ES-I3 (cell line): ENCODE measurements at regions not wholly inside any gene's neighbourhood (a gene's known extent, or its start where the extent isn't known, plus 50 kb on each side); places are given as distances from the start of the nearest gene placed in this dataset.

Source experiments
- H3K36me3 ChIP-seq: 2 replicates; pipeline ENCODE4 v1.6.1; 2013; ENCODE audit warnings: mild to moderate bottlenecking, low read length, control low read depth, moderate library complexity; ENCODE audit not compliant: insufficient read depth
- H3K4me1 ChIP-seq: 2 replicates; pipeline ENCODE4 v1.6.1; 2013; ENCODE audit warnings: mild to moderate bottlenecking, control low read depth, low read length; ENCODE audit not compliant: insufficient read depth
- H3K9ac ChIP-seq: 2 replicates; pipeline ENCODE4 v1.6.1; 2013; ENCODE audit warnings: low read depth, mild to moderate bottlenecking, low read length, moderate library complexity
- H3K9me3 ChIP-seq: 2 replicates; pipeline ENCODE4 v1.6.1; 2013; ENCODE audit warnings: mild to moderate bottlenecking, low read length, moderate library complexity; ENCODE audit not compliant: control insufficient read depth, insufficient read depth

DNA sequence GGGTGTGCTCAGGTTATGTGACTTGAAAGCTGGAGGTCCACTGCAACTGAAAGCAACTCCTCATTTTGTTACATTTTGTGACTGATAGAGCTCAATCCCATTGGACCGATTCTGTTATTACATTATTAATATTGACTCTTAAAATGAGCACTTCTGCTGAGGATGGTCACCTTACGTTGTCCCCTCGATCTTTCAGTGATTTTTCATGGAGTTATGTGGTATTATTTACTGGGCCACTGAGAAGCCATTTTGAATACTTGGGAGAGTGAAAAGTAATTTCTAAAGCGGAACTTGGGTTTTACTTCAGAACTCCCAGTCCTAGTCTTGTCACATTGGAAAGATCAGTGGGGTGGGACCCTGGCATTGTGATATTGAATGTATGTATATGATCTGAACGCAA lies 96.3 kb upstream of the FAM180A start:
- Histone ChIP-seq H3K4me1 (no peaks in the 10 kb centered on the region), H3K9ac (no peak overlapping the region)

DNA sequence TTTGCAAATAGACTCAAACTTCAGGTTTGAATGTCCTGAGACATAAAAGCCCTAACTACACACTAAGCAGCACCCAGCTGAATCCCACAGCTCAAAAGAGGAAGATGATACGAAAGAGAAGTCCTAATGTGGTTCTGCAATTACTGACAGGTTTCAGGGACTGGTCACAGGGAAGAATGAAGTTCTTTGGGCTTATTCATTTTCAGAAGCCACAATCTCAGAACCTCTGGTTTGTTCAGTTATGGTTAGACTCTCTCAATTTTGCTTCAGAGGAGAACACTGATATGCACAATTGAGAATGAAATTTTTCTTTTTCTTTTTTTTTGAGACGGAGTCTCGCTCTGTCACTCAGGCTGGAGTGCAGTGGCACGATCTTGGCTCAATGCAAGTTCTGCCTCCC lies 94.6 kb upstream of the FAM180A start:
- Histone ChIP-seq H3K36me3 (no peaks in the 10 kb centered on the region), H3K4me1 (no peaks in the 10 kb centered on the region), H3K9me3 (no peaks in the 10 kb centered on the region), H3K9ac (no peak overlapping the region)

More for the DNA sequence above, 96.3 kb upstream of the FAM180A start:
- no peaks in the 10 kb centered on the region for H3K36me3 ChIP-seq
- no peaks in the 10 kb centered on the region for H3K9me3 ChIP-seq

DNA sequence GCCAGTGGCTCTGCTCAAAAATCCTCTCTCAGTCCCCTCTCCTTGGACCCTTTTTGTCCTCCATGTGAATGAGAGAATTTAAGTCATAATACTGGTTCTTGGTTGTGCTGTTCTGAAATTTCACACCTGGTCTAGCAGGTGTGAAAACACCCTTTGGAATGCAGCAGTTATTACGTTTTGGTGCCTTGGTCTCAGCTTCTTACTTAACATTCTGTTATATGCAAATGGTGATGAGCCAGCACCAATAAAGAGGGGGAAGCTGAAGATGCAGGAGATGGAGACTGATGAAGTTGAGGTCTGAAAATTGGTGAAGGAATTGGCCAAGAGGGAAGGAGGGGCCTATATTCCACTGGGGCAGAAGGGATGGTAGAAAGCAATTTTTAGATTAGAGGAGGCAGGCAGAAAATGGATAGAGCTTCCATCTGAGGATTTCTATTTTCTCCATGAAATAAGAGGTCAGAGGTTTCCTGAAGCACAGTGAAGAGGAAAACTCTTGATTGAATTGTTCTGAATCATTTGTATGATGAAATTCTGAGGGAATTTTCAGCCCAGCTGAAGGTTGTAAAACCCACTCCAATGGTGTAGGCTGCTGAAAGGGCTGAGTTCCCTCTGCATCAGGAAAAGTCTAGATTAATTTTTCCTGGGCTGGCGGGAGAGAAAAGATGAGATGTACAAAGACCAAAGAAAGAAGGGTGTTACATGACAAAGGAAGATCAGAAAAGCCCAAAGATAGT lies 94.0 kb upstream of the FAM180A start:
- no peaks in the 10 kb centered on the region for H3K4me1 ChIP-seq
- no peaks in the 10 kb centered on the region for H3K9me3 ChIP-seq
- no peak overlapping the region for H3K9ac ChIP-seq
- H3K36me3 ChIP-seq: no peaks in the 10 kb centered on the region

DNA sequence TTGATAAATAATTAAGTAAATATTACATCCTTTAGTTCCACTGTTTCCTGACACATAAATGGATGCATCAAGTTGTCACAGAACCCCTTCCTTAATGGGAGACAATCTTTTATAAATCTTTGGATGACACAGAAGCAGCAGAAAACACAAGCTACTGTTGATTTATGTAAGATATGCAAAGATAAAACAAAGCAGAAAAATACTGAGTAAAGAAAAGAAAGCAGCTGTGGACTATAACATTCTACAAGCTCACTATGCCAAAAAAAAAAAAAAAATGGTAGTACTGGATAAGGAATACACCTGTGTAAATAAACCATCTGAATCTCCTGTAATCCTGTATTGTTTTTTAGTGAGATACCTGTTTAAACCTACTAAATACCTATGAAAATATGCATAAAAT lies 92.0 kb upstream of the FAM180A start:
- H3K4me1 ChIP-seq: no peaks in the 10 kb centered on the region
- H3K36me3 ChIP-seq: no peaks in the 10 kb centered on the region
- no peak overlapping the region for H3K9ac ChIP-seq
- no peaks in the 10 kb centered on the region; the same call in 1 of the 2 replicates for H3K9me3 ChIP-seq

DNA sequence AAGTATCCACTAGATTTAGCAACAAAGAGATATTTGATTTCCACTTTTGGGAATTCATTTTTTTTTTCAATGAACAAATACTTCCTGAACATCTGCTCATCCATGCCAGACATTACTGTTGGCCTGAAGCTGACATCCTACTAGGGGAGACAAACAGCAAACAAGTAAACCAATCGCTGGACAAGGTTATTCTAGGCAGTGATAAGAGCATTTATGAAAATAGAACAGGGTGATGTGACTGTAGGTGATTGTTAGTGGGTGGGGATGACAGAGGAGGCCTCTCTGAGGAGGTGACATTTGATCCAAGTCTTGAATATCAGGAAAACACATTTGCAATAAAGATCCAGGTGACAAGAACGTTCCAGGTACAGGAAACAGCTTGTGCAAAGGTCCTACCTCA lies 89.1 kb upstream of the FAM180A start:
- no peaks in the 10 kb centered on the region; the same call in 1 of the 2 replicates for H3K9me3 ChIP-seq
- H3K9ac ChIP-seq: no peak overlapping the region
- no peaks in the 10 kb centered on the region for H3K36me3 ChIP-seq
- H3K4me1 ChIP-seq: peaks cover 3% of the 10 kb centered on the region; the same call in 1 of the 2 replicates

DNA sequence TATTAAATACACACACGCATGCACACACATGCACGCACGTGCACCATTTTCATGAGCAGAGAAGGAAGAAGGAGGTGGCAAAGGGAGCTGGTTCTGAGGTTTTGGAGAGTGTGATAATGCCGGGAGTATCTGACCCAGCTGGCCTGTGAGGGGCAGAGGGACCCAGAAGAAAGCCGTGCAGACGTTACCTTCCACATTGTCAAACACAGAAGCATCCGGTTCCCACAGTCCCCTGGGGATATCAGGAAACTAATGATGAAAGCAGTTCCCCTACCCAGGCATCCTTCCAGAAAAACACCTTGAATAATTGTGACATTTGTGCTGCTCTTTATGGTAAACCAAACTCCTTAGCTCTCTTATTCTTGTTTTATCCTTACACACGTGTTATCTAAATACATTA lies 85.7 kb upstream of the FAM180A start:
- peaks cover 3% of the 10 kb centered on the region; the same call in 1 of the 2 replicates for H3K4me1 ChIP-seq
- no peaks in the 10 kb centered on the region; the same call in 1 of the 2 replicates for H3K9me3 ChIP-seq
- no peak overlapping the region for H3K9ac ChIP-seq
- no peaks in the 10 kb centered on the region for H3K36me3 ChIP-seq

DNA sequence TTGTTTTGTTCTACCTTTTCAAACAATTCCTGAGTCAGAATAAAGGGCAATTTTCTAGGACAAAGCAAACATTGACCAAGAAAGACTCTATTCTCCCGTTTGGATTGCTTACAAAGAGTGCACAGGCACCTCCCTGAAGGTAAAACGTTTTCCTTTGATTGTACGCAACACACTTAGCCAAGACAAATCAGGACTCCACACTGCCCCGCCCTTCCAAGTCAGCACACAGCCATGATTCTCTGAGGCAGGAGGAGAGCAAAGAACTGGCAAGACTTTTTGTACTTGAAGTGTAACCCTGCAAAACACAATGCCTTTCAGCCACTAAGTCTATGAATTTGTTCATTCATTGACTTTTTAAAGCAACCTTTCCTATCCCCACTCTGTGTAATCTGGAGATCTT lies 85.0 kb upstream of the FAM180A start:
- H3K9me3 ChIP-seq: no peaks in the 10 kb centered on the region; the same call in 1 of the 2 replicates
- H3K9ac ChIP-seq: no peak overlapping the region
- peaks cover 3% of the 10 kb centered on the region; the same call in 1 of the 2 replicates for H3K4me1 ChIP-seq
- no peaks in the 10 kb centered on the region for H3K36me3 ChIP-seq

DNA sequence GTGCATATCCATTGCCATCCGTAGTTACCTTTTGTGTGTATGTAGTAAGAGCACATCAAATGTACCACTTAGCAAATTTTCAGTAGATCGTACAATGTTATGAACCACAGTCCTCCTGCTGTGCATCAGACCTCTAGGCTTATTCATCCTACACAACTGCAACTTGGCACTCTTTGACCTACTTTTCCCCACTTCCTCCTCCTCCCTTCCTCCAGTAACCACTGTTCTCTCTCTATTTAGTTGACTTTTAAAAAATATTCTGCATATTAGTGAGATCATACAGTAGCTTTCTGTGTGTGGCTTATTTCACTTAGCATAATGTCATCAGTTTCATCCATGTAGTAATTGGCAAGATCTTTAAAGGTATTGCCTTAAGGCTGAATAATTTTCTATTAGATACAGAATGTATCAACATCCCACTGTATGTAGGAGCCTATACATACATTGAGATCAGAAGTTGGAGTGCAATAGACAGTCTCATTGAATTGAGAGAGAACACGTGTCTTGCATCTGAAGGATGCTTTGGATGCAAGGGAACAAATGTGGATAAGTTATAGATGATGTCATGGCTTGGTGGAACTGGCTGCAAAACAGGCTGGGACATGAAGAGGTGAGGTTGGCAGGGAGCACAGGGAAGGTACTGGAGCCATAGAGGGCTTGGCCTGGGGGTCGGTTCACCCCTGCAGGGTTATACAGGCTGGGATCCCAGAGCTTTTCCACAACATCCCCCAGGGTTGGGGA lies 83.0 kb upstream of the FAM180A start:
- H3K4me1 ChIP-seq: peaks cover 3% of the 10 kb centered on the region; the same call in 1 of the 2 replicates

DNA sequence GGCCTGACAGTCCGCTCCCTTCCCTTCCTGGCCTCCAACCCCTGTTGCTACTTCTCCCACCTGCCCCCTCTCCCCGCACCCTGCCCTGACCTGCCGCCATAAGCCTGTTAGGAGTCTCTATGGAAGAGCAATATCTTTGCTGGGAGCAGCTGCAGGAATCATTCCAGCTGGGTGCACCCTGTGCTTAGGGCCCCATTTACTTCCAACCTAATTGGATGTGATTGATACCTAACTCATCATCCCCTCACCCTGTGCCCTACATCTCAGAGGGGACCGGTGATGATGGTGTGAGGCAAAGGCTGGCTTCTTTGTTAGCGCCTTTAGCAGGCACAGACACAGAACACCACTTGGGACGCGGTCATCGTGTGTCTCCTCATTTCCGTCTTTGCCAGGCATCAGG lies 80.0 kb upstream of the FAM180A start:
- no peaks in the 10 kb centered on the region for H3K36me3 ChIP-seq
- no peaks in the 10 kb centered on the region for H3K9me3 ChIP-seq
- no peaks in the 10 kb centered on the region for H3K4me1 ChIP-seq
- H3K9ac ChIP-seq: no peak overlapping the region

More for the DNA sequence above, 83.0 kb upstream of the FAM180A start:
- Histone ChIP-seq H3K9ac (no peak overlapping the region), H3K9me3 (no peaks in the 10 kb centered on the region), H3K36me3 (no peaks in the 10 kb centered on the region)

DNA sequence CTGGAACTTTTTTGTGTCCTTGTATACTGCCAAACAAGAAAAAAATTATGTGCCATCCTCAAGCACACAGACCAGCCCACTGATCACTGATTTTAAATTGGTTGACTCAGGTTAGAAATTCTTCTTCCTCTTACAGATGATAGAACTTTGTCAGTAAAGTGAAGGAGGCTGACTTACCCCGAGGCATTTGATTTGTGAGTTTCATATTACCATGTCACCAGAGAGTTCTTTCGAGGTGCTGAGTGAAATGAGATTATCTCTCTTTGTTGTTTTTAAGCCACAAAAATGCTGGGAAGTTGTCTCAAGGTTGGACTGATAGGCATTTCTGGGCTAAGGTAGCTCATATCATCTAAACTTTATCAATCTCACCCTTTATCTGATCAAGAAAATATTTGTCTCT lies 78.8 kb upstream of the FAM180A start:
- Histone ChIP-seq H3K9ac (no peak overlapping the region), H3K4me1 (no peaks in the 10 kb centered on the region), H3K36me3 (no peaks in the 10 kb centered on the region), H3K9me3 (no peaks in the 10 kb centered on the region)

DNA sequence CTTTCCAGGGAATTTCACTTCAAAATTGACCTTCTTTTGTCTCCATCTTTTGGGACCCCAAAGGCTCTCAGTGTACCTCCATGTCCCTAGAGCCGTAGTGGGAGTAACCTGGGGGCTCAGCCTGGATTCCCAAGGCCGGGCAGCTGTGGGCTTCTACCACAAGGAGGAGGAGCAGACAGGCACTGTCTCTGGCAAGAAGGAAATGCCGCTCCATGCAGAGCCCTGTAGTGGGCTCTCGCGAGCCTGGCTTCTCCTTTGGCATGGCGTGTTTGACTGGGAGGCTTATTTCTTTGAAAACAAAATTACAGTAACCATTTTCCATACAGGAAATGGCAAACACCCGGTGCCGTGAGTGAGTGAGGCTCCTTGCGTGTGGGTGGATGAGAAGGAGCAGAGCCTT lies 76.8 kb upstream of the FAM180A start:
- no peaks in the 10 kb centered on the region for H3K9me3 ChIP-seq
- H3K36me3 ChIP-seq: no peaks in the 10 kb centered on the region
- H3K9ac ChIP-seq: no peak overlapping the region
- no peaks in the 10 kb centered on the region for H3K4me1 ChIP-seq

DNA sequence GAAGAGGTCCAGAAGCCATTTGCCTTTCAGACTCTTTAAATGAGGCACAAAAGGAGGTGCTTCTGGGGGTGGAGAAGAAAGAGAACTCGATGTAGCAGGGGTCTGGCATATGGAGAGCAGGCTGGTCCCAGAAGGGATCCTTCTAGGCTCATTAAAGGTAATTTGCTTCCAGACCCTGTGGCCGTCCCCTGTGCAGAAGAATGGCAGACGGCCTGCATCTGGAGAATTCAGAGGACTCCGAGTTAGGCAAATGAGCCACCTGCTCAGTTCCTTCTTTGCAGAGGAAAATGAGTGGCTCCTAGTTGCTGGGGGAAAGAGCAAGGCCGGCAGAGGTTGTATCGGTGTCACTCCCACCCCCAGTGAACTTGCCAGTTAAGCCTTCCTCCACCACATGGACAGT lies 73.8 kb upstream of the FAM180A start:
- Histone ChIP-seq H3K36me3 (no peaks in the 10 kb centered on the region), H3K4me1 (no peaks in the 10 kb centered on the region), H3K9ac (no peak overlapping the region)

DNA sequence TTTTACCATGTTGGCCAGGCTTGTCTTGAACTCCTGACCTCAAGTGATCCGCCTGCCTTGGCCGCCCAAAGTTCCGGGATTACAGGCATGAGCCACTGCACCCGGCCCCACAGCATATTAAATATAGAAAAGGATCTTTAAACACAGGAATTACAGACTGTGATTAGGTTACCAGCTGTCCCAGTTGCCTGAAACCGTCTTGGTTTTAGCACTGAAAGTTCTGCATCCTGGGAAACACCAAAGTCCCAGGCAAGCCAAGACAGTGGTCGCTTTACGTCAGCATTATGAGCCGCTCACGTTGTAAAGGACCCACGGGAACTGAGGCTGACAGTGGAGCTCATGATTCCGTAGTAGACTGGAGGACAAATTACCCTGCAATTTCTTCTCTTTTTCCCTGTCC lies 69.0 kb upstream of the FAM180A start:
- Histone ChIP-seq H3K36me3 (no peaks in the 10 kb centered on the region), H3K4me1 (no peaks in the 10 kb centered on the region), H3K9ac (no peak overlapping the region), H3K9me3 (no peaks in the 10 kb centered on the region)

More for the DNA sequence above, 73.8 kb upstream of the FAM180A start:
- no peaks in the 10 kb centered on the region for H3K9me3 ChIP-seq

DNA sequence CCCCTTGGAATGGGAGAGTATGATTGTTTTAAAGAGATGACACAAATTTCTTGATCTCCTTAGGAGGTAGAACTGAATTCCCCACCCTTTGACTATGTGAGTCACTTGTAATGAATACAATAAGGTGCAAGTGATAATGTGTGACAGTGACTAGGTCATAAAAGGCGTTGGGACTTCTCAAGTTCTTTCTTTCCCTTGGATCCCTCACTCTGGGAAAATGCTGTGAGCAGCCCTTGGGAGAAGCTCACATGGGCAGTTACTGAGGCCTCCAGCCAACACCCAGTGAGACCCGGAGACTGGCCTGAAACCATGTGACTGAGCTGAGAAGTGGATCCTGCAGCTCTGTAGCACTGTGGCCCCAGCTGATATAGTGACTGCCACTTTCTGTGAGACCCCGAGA lies 66.4 kb upstream of the FAM180A start:
- H3K36me3 ChIP-seq: no peaks in the 10 kb centered on the region
- H3K9me3 ChIP-seq: no peaks in the 10 kb centered on the region
- H3K9ac ChIP-seq: no peak overlapping the region
- H3K4me1 ChIP-seq: no peaks in the 10 kb centered on the region

DNA sequence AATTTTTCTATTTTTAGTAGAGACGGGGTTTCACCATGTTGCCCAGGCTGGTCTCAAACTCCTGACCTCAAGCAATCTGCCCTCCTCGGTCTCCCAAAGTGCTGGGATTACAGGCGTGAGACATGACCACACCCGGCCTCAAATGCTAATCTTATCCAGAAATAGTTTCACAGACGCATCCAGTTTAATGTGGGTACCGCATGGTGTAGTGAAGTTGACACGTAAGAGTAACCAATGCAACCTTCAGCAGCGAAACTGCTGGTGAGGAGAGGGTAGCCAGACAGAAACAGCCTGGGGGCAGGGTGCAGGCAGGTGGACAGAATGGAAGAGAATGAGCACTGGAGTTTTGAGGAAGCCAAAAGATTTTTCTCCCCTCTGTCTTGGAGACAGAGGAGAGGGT lies 63.5 kb upstream of the FAM180A start:
- Histone ChIP-seq H3K9me3 (no peaks in the 10 kb centered on the region), H3K36me3 (no peaks in the 10 kb centered on the region), H3K4me1 (no peaks in the 10 kb centered on the region), H3K9ac (no peak overlapping the region)
